ENCODE measurements at regions not wholly inside any gene's neighbourhood (a gene's known extent, or its start where the extent isn't known, plus 50 kb on each side); places are given as distances from the start of the nearest gene placed in this dataset.

DNA sequence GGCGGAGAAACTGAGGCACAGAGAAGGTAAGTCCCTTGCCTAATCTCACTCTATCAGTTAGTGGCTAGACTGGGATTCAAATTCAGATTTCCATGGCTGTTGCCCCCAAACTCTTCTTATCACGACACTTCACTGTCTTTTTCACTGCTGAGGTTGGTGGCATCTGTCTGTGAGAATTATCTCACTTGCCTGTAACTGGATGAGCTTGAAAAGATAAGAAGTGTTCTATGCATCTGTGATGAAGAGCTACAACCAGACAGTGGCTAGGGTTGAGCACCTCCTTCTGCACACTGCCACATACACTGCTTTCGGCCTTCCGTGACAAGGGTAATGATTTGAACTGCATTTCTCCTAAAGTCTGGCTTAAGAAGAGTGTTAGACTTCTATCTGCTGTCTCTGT is 107.9 kb upstream of the TEX13D start:
- Histone ChIP-seq H3K4me3 (ENCODE audit: low read depth, low read length, poor library complexity, severe bottlenecking) (no peak overlapping the region), H3K9me3 (ENCODE audit: low read depth, low read length, poor library complexity, severe bottlenecking) (no peaks in the 10 kb centered on the region), H3K36me3 (ENCODE audit: insufficient read depth, low read length, poor library complexity, severe bottlenecking) (no peaks in the 10 kb centered on the region), H3K4me1 (ENCODE audit: insufficient read depth, low read length, poor library complexity, severe bottlenecking) (peaks cover 24% of the 10 kb centered on the region), H3K27ac (ENCODE audit: low read depth, low read length, poor library complexity, severe bottlenecking) (no peak overlapping the region), H3K27me3 (replicated peaks; ENCODE audit: insufficient read depth, low read depth, low read length, poor library complexity) (no peaks in the 10 kb centered on the region)
- DNase-seq (ENCODE audit: low spot score), result no peak
- CTCF ChIA-PET, result no interaction called here
- intact Hi-C loops (cut with micrococcal nuclease; ENCODE audit: unreplicated experiment), result no loop called here
- POLR2A ChIA-PET (ENCODE audit: low non-redundant PET), result no interaction called here
- BruUV-seq (replicated peaks), result no TSS peak
- no peak for TF ChIP-seq EZH2 (IDR thresholded peaks at IDR 0.05; ENCODE audit: borderline replicate concordance, low read depth, low read length, poor library complexity, severe bottlenecking)
- TF ChIP-seq CTCF (conservative IDR thresholded peaks at IDR 0.05; ENCODE audit: low read depth, low read length), result no peak

- intact Hi-C loops (cut with micrococcal nuclease; ENCODE audit: unreplicated experiment), result no loop called here
- Histone ChIP-seq H3K4me3 (ENCODE audit: low read depth, low read length, poor library complexity, severe bottlenecking) (no peak overlapping the region), H3K36me3 (ENCODE audit: insufficient read depth, low read length, poor library complexity, severe bottlenecking) (no peaks in the 10 kb centered on the region), H3K9me3 (ENCODE audit: low read depth, low read length, poor library complexity, severe bottlenecking) (no peaks in the 10 kb centered on the region), H3K27me3 (replicated peaks; ENCODE audit: insufficient read depth, low read depth, low read length, poor library complexity) (no peaks in the 10 kb centered on the region), H3K4me1 (ENCODE audit: insufficient read depth, low read length, poor library complexity, severe bottlenecking) (peaks cover 33% of the 10 kb centered on the region), H3K27ac (ENCODE audit: low read depth, low read length, poor library complexity, severe bottlenecking) (no peak overlapping the region)
- ChIA-PET CTCF (no interaction called here), POLR2A (ENCODE audit: low non-redundant PET) (no interaction called here)
- BruUV-seq (replicated peaks), result no TSS peak
- no peak for DNase-seq (ENCODE audit: low spot score)
- TF ChIP-seq CTCF (conservative IDR thresholded peaks at IDR 0.05; ENCODE audit: low read depth, low read length) (no peak), EZH2 (IDR thresholded peaks at IDR 0.05; ENCODE audit: borderline replicate concordance, low read depth, low read length, poor library complexity, severe bottlenecking) (no peak)
These were observed 106.3 kb upstream of the TEX13D start for GRCh38 chrX:124226129-124226528.

DNA sequence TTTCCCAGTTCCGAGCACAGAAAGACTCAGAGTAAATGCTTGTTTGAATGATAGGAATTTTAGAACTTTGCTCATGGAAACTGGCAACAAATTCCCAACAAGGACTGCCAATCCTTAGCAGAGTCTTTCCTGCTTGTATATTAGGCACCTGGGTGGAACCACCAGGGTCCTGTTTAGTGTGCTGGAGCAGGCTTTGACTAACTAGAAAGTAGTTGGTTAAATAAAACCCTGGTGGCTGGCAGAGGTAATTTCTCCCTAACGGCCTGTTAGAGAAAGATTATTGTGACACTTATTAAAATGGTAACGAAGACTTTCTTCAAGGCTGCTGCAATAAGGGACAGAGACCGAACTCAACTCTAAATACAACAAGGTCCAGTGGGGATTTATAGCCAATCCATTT is 103.6 kb upstream of the TEX13D start:
- no peaks in the 10 kb centered on the region for H3K36me3 ChIP-seq (ENCODE audit: insufficient read depth, low read length, poor library complexity, severe bottlenecking)
- no peaks in the 10 kb centered on the region for H3K27me3 ChIP-seq (replicated peaks; ENCODE audit: insufficient read depth, low read depth, low read length, poor library complexity)
- BruUV-seq (replicated peaks), result no TSS peak
- no peaks in the 10 kb centered on the region for H3K9me3 ChIP-seq (ENCODE audit: low read depth, low read length, poor library complexity, severe bottlenecking)
- H3K4me3 ChIP-seq (ENCODE audit: low read depth, low read length, poor library complexity, severe bottlenecking), result no peak overlapping the region
- peaks cover 42% of the 10 kb centered on the region for H3K4me1 ChIP-seq (ENCODE audit: insufficient read depth, low read length, poor library complexity, severe bottlenecking)
- POLR2A ChIA-PET (ENCODE audit: low non-redundant PET), result no interaction called here
- intact Hi-C loops (cut with micrococcal nuclease; ENCODE audit: unreplicated experiment), result no loop called here
- H3K27ac ChIP-seq (ENCODE audit: low read depth, low read length, poor library complexity, severe bottlenecking), result no peak overlapping the region
- peak; percentile 21 for DNase-seq (ENCODE audit: low spot score)
- CTCF ChIA-PET, result no interaction called here
- TF ChIP-seq EZH2 (IDR thresholded peaks at IDR 0.05; ENCODE audit: borderline replicate concordance, low read depth, low read length, poor library complexity, severe bottlenecking) (no peak), CTCF (conservative IDR thresholded peaks at IDR 0.05; ENCODE audit: low read depth, low read length) (peak; percentile 32; the same call in 1 of the 2 replicates)

Data from A673 (cell line).